BJ (cell line): ENCODE measurements at regions not wholly inside any gene's neighbourhood (a gene's known extent, or its start where the extent isn't known, plus 50 kb on each side); places are given as distances from the start of the nearest gene placed in this dataset.

Source experiments
- CTCF ChIA-PET: fragments of 350-600 bp; formaldehyde crosslinking; extraction: SDS; loops from one replicate; lab custom pipeline; 2021; ENCODE audit warnings: antibody characterized with exemption, inconsistent platforms; lab: Yijun Ruan, JAX
- POLR2A ChIA-PET: fragments of 300-600 bp; sonication (Branson Sonifier 250); formaldehyde crosslinking; extraction: SDS; loops from one replicate; lab custom pipeline; 2021; ENCODE audit warnings: antibody characterized with exemption; lab: Charles Lee
- DNase-seq: peaks from one replicate; pipeline ENCODE4 v3.0.0-alpha.2; 2011; ENCODE audit warnings: low read depth
- H3K27me3 ChIP-seq: 2 replicates; pipeline ENCODE4 v1.6.0; 2011; ENCODE audit warnings: low read length; ENCODE audit not compliant: control insufficient read depth, insufficient read depth
- H3K36me3 ChIP-seq: 2 replicates; pipeline ENCODE4 v1.5.1; 2011; ENCODE audit warnings: low read length; ENCODE audit not compliant: control insufficient read depth, insufficient read depth
- H3K4me3 ChIP-seq: 2 replicates; pipeline ENCODE4 v1.5.1; 2011; ENCODE audit warnings: low read depth, mild to moderate bottlenecking, control low read depth, low read length
- TF ChIP-seq, protein P1 (sequence below): IDR thresholded peaks from 2 replicates; pipeline ENCODE4 v1.5.1; 2011; ENCODE audit warnings: low read depth, mild to moderate bottlenecking, control low read depth, inconsistent platforms, low read length, moderate library complexity; ENCODE audit not compliant: insufficient read depth

DNA sequence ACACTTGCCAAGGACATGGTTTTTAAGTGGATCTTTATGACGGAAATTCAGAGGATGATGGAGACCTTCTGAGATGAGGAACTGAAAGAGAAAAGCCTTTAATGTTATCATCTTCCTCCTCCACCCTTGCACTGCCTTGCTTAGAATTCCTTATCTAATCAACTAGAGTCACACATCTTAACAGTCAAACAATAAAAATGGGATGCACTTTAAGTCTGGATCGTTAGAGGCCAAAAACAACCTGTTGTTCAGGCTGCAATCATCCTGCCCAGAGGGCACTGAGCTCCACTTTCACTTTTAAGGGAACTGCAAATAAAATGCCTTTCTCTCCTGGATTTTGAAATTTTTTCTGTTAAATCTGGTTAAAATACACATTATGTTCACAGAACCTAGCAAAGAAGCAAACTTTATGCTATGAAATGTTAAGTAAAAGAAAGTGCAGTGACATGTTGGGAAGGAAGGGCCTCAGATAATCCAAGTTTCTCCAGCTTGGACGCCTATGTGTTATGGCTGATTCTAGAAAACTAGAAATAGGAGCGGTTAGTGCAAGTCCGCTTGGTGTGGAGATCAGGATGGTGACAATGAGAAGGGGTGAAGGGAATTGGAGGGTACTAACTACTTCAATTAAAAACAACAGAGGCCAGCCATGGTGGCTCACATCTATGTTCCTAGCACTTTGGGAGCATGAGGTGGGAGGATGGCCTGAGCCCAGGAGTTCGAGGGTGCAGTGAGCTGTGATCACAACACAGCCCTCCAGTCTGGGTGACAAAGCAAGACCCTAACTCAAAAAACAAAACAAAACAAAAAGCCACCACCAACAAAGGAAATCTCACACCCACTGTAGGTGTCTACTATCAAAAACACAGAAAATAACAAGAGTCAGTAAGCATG is 66.4 kb upstream of the KIF13A start:
- TF ChIP-seq, protein P1, sequence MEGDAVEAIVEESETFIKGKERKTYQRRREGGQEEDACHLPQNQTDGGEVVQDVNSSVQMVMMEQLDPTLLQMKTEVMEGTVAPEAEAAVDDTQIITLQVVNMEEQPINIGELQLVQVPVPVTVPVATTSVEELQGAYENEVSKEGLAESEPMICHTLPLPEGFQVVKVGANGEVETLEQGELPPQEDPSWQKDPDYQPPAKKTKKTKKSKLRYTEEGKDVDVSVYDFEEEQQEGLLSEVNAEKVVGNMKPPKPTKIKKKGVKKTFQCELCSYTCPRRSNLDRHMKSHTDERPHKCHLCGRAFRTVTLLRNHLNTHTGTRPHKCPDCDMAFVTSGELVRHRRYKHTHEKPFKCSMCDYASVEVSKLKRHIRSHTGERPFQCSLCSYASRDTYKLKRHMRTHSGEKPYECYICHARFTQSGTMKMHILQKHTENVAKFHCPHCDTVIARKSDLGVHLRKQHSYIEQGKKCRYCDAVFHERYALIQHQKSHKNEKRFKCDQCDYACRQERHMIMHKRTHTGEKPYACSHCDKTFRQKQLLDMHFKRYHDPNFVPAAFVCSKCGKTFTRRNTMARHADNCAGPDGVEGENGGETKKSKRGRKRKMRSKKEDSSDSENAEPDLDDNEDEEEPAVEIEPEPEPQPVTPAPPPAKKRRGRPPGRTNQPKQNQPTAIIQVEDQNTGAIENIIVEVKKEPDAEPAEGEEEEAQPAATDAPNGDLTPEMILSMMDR, result no peak
- ChIA-PET CTCF (interaction anchor here (0.9 kb wide), 1 partner anchor 9 kb away, joined by 3 read pairs; no protein-coding TSS in a partner anchor), POLR2A (interaction anchor here (0.6 kb wide), 1 partner anchor 51 kb away, joined by 3 read pairs; no protein-coding TSS in a partner anchor)
- H3K4me3 ChIP-seq, result peak overlapping the region; percentile 4; the same call in 1 of the 2 replicates
- peaks cover under 1% of the 10 kb centered on the region; the same call in 1 of the 2 replicates for H3K27me3 ChIP-seq
- DNase-seq, result no peak
- no peaks in the 10 kb centered on the region for H3K36me3 ChIP-seq

- CTCF ChIA-PET, result interaction anchor here (0.9 kb wide), 1 partner anchor 10 kb away, joined by 3 read pairs; no protein-coding TSS in a partner anchor
- TF ChIP-seq, protein P1, result no peak
- Histone ChIP-seq H3K27me3 (no peaks in the 10 kb centered on the region), H3K36me3 (no peaks in the 10 kb centered on the region), H3K4me3 (no peak overlapping the region)
- POLR2A ChIA-PET, result interaction anchor here (0.6 kb wide), 1 partner anchor 51 kb away, joined by 3 read pairs; no protein-coding TSS in a partner anchor
- DNase-seq, result peak; percentile 67
Observed at GRCh38 chr6:18053078-18053477, 65.6 kb upstream of the KIF13A start.

GRCh38 chr6:18049646-18050045 is 62.2 kb upstream of the KIF13A start:
- Histone ChIP-seq H3K27me3 (no peaks in the 10 kb centered on the region), H3K36me3 (no peaks in the 10 kb centered on the region), H3K4me3 (no peak overlapping the region)
- ChIA-PET CTCF (no interaction called here), POLR2A (no interaction called here)
- DNase-seq, result no peak
- TF ChIP-seq, protein P1, result no peak

DNA sequence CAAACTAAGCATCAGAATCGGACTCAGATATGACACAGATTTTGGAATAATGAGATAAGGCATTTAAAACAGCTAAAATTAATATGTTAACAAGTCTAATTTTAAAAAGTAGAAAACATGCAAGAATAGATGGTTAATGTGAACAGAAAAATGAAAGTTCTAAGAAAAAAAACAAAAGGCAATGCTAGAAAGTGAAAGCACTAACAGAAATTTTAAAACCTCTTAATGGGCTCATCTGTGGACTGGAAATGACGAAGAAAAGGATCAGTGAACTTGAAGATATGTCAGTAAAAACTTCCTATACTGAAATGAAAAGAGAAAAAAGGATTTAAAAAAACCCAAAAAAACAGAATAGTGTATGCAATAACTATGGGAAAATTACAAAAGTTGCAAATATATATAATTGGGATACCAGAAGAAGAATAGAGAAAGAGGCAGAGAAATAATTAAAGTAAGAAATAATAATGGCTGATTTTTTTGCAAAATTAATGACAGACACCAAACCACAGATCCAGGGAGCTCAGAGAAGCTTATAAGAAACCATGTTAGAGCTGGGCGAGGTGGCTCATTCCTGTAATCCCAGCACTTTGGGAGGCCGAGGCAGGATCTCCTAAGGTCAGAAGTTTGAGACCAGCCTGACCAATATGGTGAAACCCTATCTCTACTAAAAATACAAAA is 61.7 kb upstream of the KIF13A start:
- CTCF ChIA-PET, result no interaction called here
- POLR2A ChIA-PET, result no interaction called here
- Histone ChIP-seq H3K4me3 (no peak overlapping the region), H3K27me3 (no peaks in the 10 kb centered on the region), H3K36me3 (no peaks in the 10 kb centered on the region)
- TF ChIP-seq, protein P1, result no peak
- no peak for DNase-seq

GRCh38 chr6:18047406-18047805 is 60.0 kb upstream of the KIF13A start:
- no peaks in the 10 kb centered on the region for H3K36me3 ChIP-seq
- no peaks in the 10 kb centered on the region for H3K27me3 ChIP-seq
- POLR2A ChIA-PET, result no interaction called here
- CTCF ChIA-PET, result interaction anchor here (1.4 kb wide), 1 partner anchor 60 kb away, joined by 6 read pairs; the partner anchor contains the start of gene KIF13A
- H3K4me3 ChIP-seq, result no peak overlapping the region
- DNase-seq, result no peak
- TF ChIP-seq, protein P1, result no peak
